Thyroid gland (tissue), 4 donors: ENCODE measurements at regions not wholly inside any gene's neighbourhood (a gene's known extent, or its start where the extent isn't known, plus 50 kb on each side); places are given as distances from the start of the nearest gene placed in this dataset.
"Not testable (repeated sequence)": the region's sequence is repeated elsewhere in the genome, so short reads cannot be mapped to it uniquely, and the experiment has no call there.

Source experiments
- DNase-seq, 2 donors: peaks; one replicate each; pipeline ENCODE4 v3.0.0-alpha.2; 2019
- H3K27ac ChIP-seq, 3 donors: fragments of 200-600 bp; sonication (generic); 1 replicate in 2 of 3; 2 replicates in 1 of 3; pipeline ENCODE4 v1.5.1; 2016 to 2019; ENCODE audit warnings: mild to moderate bottlenecking in 1 of 3, moderate library complexity in 1 of 3
- H3K27me3 ChIP-seq: fragments of 200-600 bp; sonication (generic); one replicate; pipeline ENCODE4 v1.5.1; 2019
- H3K36me3 ChIP-seq, 2 donors: fragments of 200-600 bp; sonication (generic); one replicate each; pipeline ENCODE4 v1.5.1; 2016 to 2019
- H3K4me1 ChIP-seq, 2 donors: fragments of 200-600 bp; sonication (generic); one replicate each; pipeline ENCODE4 v1.5.1; 2017 to 2019
- H3K4me3 ChIP-seq, 3 donors: fragments of 200-600 bp; sonication (generic); replicated peaks in 1 of 3; 1 replicate in 2 of 3; 2 replicates in 1 of 3; pipeline ENCODE4 v1.5.1; 2016; ENCODE audit warnings: mild to moderate bottlenecking in 1 of 3
- H3K9me3 ChIP-seq: fragments of 200-600 bp; sonication (generic); one replicate; pipeline ENCODE4 v1.5.1; 2017
- CTCF ChIP-seq, 6 experiments: fragments of 200-600 bp in 3 of 6; fragments of 450-650 bp in 3 of 6; sonication (generic) in 3 of 6; IDR thresholded peaks; one replicate each; pipeline ENCODE4 v1.5.1; 2016 to 2019; ENCODE audit warnings: antibody characterized with exemption in 6 of 6, mild to moderate bottlenecking in 2 of 6, inconsistent platforms in 1 of 6, moderate library complexity in 1 of 6
- POLR2A ChIP-seq, 2 donors: fragments of 450-650 bp; IDR thresholded peaks; one replicate each; pipeline ENCODE4 v1.6.1; 2017; ENCODE audit warnings: antibody characterized with exemption in 2 of 2, mild to moderate bottlenecking in 2 of 2, moderate library complexity in 1 of 2
- WGBS, 2 donors: methylation state at CpG; one replicate each; pipeline ENCODE4 v1.1.5; 2017; 5-methylcytosine and 5-hydroxymethylcytosine counted together
- intact Hi-C: fragments of 100-400 bp; cut with DNase I; formaldehyde crosslinking; loops from one replicate; pipeline ENCODE4 v1.15.1; 2023

GRCh38 chr6:115064680-115065079, 721.9 kb upstream of the HS3ST5 start:
- DNase-seq: no peak

GRCh38 chr6:115060581-115060980, 717.8 kb upstream of the HS3ST5 start:
- DNase-seq: no peak
- Histone ChIP-seq H3K4me1 (no peaks in the 10 kb centered on the region), H3K4me3 (no peak overlapping the region), H3K36me3 (no peaks in the 10 kb centered on the region), H3K27ac (no peak overlapping the region), H3K27me3 (no peaks in the 10 kb centered on the region), H3K9me3 (no peaks in the 10 kb centered on the region)
- intact Hi-C loops: no loop called here
- TF ChIP-seq POLR2A (IDR thresholded peaks at IDR 0.05): no peak
- TF ChIP-seq CTCF (IDR thresholded peaks at IDR 0.05): no peak

More at GRCh38 chr6:115064680-115065079, 721.9 kb upstream of the HS3ST5 start:
- intact Hi-C loops: no loop called here
- Histone ChIP-seq H3K4me1 (no peaks in the 10 kb centered on the region), H3K9me3 (no peaks in the 10 kb centered on the region), H3K27ac (no peak overlapping the region), H3K36me3 (no peaks in the 10 kb centered on the region), H3K27me3 (no peaks in the 10 kb centered on the region), H3K4me3 (no peak overlapping the region)
- 63 to 78% methylated on average over 2 of the region's 2 CpGs for WGBS, 2 donors
- TF ChIP-seq POLR2A (IDR thresholded peaks at IDR 0.05): no peak

GRCh38 chr6:115058414-115059211, 715.8 kb upstream of the HS3ST5 start:
- Histone ChIP-seq H3K4me3 (no peak overlapping the region), H3K36me3 (no peaks in the 10 kb centered on the region), H3K27ac (no peak overlapping the region), H3K4me1 (no peaks in the 10 kb centered on the region), H3K27me3 (no peaks in the 10 kb centered on the region), H3K9me3 (no peaks in the 10 kb centered on the region)
- DNase-seq: no peak
- TF ChIP-seq POLR2A (IDR thresholded peaks at IDR 0.05): no peak
- TF ChIP-seq CTCF (IDR thresholded peaks at IDR 0.05): no peak
- intact Hi-C loops: no loop called here
- WGBS, 2 donors: 57 to 64% methylated on average over 3 of the region's 3 CpGs

- no peak overlapping the region for H3K27ac ChIP-seq
- no peaks in the 10 kb centered on the region for H3K4me1 ChIP-seq
- no peaks in the 10 kb centered on the region for H3K36me3 ChIP-seq
- no peak for DNase-seq
- H3K4me3 ChIP-seq: no peak overlapping the region
- H3K27me3 ChIP-seq: no peaks in the 10 kb centered on the region
- intact Hi-C loops: no loop called here
- H3K9me3 ChIP-seq: no peaks in the 10 kb centered on the region
- TF ChIP-seq POLR2A (IDR thresholded peaks at IDR 0.05) (no peak), CTCF (IDR thresholded peaks at IDR 0.05) (no peak)
Measured at GRCh38 chr6:115055579-115055978, 712.8 kb upstream of the HS3ST5 start.

- H3K4me3 ChIP-seq, H3K9me3 ChIP-seq, H3K36me3 ChIP-seq, H3K27me3 ChIP-seq, H3K4me1 ChIP-seq, DNase-seq, intact Hi-C loops, H3K27ac ChIP-seq: not testable (repeated sequence)
- 40 to 41% methylated on average over 3 of the region's 3 CpGs for WGBS, 2 donors
Measured at GRCh38 chr6:115054242-115054641, 711.4 kb upstream of the HS3ST5 start.

- no peaks in the 10 kb centered on the region for H3K27me3 ChIP-seq
- H3K4me1 ChIP-seq: no peaks in the 10 kb centered on the region
- no peak overlapping the region for H3K4me3 ChIP-seq
- 93 to 98% methylated on average over 3 of the region's 3 CpGs for WGBS, 2 donors
- H3K36me3 ChIP-seq: no peaks in the 10 kb centered on the region
- intact Hi-C loops: no loop called here
- DNase-seq: no peak
- H3K9me3 ChIP-seq: no peaks in the 10 kb centered on the region
- no peak overlapping the region for H3K27ac ChIP-seq
- TF ChIP-seq POLR2A (IDR thresholded peaks at IDR 0.05): no peak
- no peak for TF ChIP-seq CTCF (IDR thresholded peaks at IDR 0.05)
Measured at GRCh38 chr6:115053169-115053860, 710.5 kb upstream of the HS3ST5 start.
